Sigmoid colon (tissue), 4 donors: ENCODE measurements at regions not wholly inside any gene's neighbourhood (a gene's known extent, or its start where the extent isn't known, plus 50 kb on each side); places are given as distances from the start of the nearest gene placed in this dataset.

Experiments
- EP300 ChIP-seq, 4 donors: sonication (generic); formaldehyde crosslinking; IDR thresholded peaks; one replicate each; pipeline ENCODE4 v1.6.1; 2017; ENCODE audit warnings: antibody characterized with exemption in 4 of 4
- POLR2A ChIP-seq, 2 donors: fragments of 450-650 bp; IDR thresholded peaks; one replicate each; pipeline ENCODE4 v1.6.1; 2016; ENCODE audit warnings: antibody characterized with exemption in 2 of 2, mild to moderate bottlenecking in 2 of 2, moderate library complexity in 2 of 2
- POLR2AphosphoS5 ChIP-seq, 4 donors: sonication (generic); formaldehyde crosslinking; IDR thresholded peaks; one replicate each; pipeline ENCODE4 v1.6.1; 2017; ENCODE audit warnings: antibody characterized with exemption in 4 of 4
- TF ChIP-seq, protein P1 (sequence below), 4 experiments: fragments of 450-650 bp in 3 of 4; fragments of 200-600 bp in 1 of 4; IDR thresholded peaks; one replicate each; pipeline ENCODE4 v1.5.1; 2016 to 2019; ENCODE audit warnings: antibody characterized with exemption in 4 of 4, mild to moderate bottlenecking in 3 of 4, moderate library complexity in 2 of 4

- TF ChIP-seq EP300 (IDR thresholded peaks at IDR 0.05), result no peak
- TF ChIP-seq, protein P1, sequence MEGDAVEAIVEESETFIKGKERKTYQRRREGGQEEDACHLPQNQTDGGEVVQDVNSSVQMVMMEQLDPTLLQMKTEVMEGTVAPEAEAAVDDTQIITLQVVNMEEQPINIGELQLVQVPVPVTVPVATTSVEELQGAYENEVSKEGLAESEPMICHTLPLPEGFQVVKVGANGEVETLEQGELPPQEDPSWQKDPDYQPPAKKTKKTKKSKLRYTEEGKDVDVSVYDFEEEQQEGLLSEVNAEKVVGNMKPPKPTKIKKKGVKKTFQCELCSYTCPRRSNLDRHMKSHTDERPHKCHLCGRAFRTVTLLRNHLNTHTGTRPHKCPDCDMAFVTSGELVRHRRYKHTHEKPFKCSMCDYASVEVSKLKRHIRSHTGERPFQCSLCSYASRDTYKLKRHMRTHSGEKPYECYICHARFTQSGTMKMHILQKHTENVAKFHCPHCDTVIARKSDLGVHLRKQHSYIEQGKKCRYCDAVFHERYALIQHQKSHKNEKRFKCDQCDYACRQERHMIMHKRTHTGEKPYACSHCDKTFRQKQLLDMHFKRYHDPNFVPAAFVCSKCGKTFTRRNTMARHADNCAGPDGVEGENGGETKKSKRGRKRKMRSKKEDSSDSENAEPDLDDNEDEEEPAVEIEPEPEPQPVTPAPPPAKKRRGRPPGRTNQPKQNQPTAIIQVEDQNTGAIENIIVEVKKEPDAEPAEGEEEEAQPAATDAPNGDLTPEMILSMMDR (IDR thresholded peaks at IDR 0.05), result no peak
- no peak for TF ChIP-seq POLR2A (IDR thresholded peaks at IDR 0.05)
- TF ChIP-seq POLR2AphosphoS5 (IDR thresholded peaks at IDR 0.05), result no peak
Measured at GRCh38 chr13:110817143-110817542, 97.7 kb downstream of the ANKRD10 start.
